Astrocyte (in vitro differentiated cells and primary cell): ENCODE measurements at regions not wholly inside any gene's neighbourhood (a gene's known extent, or its start where the extent isn't known, plus 50 kb on each side); places are given as distances from the start of the nearest gene placed in this dataset.

Experiments used
- CTCF ChIP-seq: IDR thresholded peaks from 2 replicates; pipeline ENCODE4 v1.5.1; 2011; ENCODE audit warnings: low read depth, mild to moderate bottlenecking, inconsistent platforms, low read length, moderate library complexity; ENCODE audit not compliant: insufficient read depth
- EZH2 ChIP-seq: IDR thresholded peaks from 2 replicates; pipeline ENCODE4 v1.6.1; 2012; ENCODE audit warnings: mild to moderate bottlenecking, low read length, inconsistent platforms; ENCODE audit not compliant: insufficient read depth

GRCh38 chr2:84278386-84278785 lies 180.7 kb downstream of the SUCLG1 start:
- TF ChIP-seq CTCF, result no peak
- TF ChIP-seq EZH2, result no peak
